ENCODE measurements at regions not wholly inside any gene's neighbourhood (a gene's known extent, or its start where the extent isn't known, plus 50 kb on each side); places are given as distances from the start of the nearest gene placed in this dataset.
A peak's percentile ranks its signal among the peaks of the same experiment; 100 is the strongest.
"Not testable (repeated sequence)": the region's sequence is repeated elsewhere in the genome, so short reads cannot be mapped to it uniquely, and the experiment has no call there.

GRCh38 chr10:64547168-64547567 is 1026.0 kb downstream of the REEP3 start:
- Histone ChIP-seq H3K27me3 (ENCODE audit: control insufficient read depth in 1 of 2, insufficient read depth in 2 of 2, low read length in 1 of 2) (no peaks in the 10 kb centered on the region), H3K4me3 (ENCODE audit: low read length in 2 of 2) (no peak overlapping the region), H3K36me3 (ENCODE audit: control insufficient read depth in 1 of 2, insufficient read depth in 2 of 2, low read length in 1 of 2) (no peaks in the 10 kb centered on the region), H3K9me3 (ENCODE audit: control insufficient read depth, low read length) (peaks cover 2% of the 10 kb centered on the region), H3K4me1 (ENCODE audit: control insufficient read depth in 1 of 2, insufficient read depth in 2 of 2, low read length in 2 of 2) (no peaks in the 10 kb centered on the region), H3K27ac (ENCODE audit: low read depth in 1 of 2, low read length in 2 of 2) (no peak overlapping the region)
- intact Hi-C loops (cut with DNase I) = no loop called here
- DNase-seq = no peak
- ATAC-seq (ENCODE audit: low FRiP score) = no peak
- 89 to 90% methylated on average over 3 of the region's 3 CpGs for WGBS, 2 donors

- no peak for ATAC-seq (ENCODE audit: low FRiP score)
- DNase-seq = no peak
- Histone ChIP-seq H3K4me3 (ENCODE audit: low read length in 2 of 2) (no peak overlapping the region), H3K9me3 (ENCODE audit: control insufficient read depth, low read length) (peaks cover 2% of the 10 kb centered on the region), H3K4me1 (ENCODE audit: control insufficient read depth in 1 of 2, insufficient read depth in 2 of 2, low read length in 2 of 2) (no peaks in the 10 kb centered on the region), H3K27me3 (ENCODE audit: control insufficient read depth in 1 of 2, insufficient read depth in 2 of 2, low read length in 1 of 2) (no peaks in the 10 kb centered on the region), H3K36me3 (ENCODE audit: control insufficient read depth in 1 of 2, insufficient read depth in 2 of 2, low read length in 1 of 2) (no peaks in the 10 kb centered on the region), H3K27ac (ENCODE audit: low read depth in 1 of 2, low read length in 2 of 2) (no peak overlapping the region)
- WGBS, 2 donors = 66 to 72% methylated on average over 5 of the region's 5 CpGs
- intact Hi-C loops (cut with DNase I) = no loop called here
Observed at GRCh38 chr10:64555666-64556065, 1034.5 kb downstream of the REEP3 start.

- H3K36me3 ChIP-seq (ENCODE audit: control insufficient read depth in 1 of 2, insufficient read depth in 2 of 2, low read length in 1 of 2) = no peaks in the 10 kb centered on the region
- H3K4me3 ChIP-seq (ENCODE audit: low read length in 2 of 2) = no peak overlapping the region
- H3K4me1 ChIP-seq (ENCODE audit: control insufficient read depth in 1 of 2, insufficient read depth in 2 of 2, low read length in 2 of 2) = no peaks in the 10 kb centered on the region
- no peak overlapping the region for H3K27ac ChIP-seq (ENCODE audit: low read depth in 1 of 2, low read length in 2 of 2)
- no peaks in the 10 kb centered on the region for H3K27me3 ChIP-seq (ENCODE audit: control insufficient read depth in 1 of 2, insufficient read depth in 2 of 2, low read length in 1 of 2)
- H3K9me3 ChIP-seq (ENCODE audit: control insufficient read depth, low read length) = no peaks in the 10 kb centered on the region
- WGBS, 2 donors = 69 to 77% methylated on average over 5 of the region's 5 CpGs
- no peak for ATAC-seq (ENCODE audit: low FRiP score)
- DNase-seq = no peak
- intact Hi-C loops (cut with DNase I) = no loop called here
Observed at GRCh38 chr10:64558094-64558835, 1037.1 kb downstream of the REEP3 start.

GRCh38 chr10:64571056-64571455 is 1049.9 kb downstream of the REEP3 start:
- ATAC-seq (ENCODE audit: low FRiP score) (no peak), DNase-seq (no peak)
- no peak overlapping the region for H3K27ac ChIP-seq (ENCODE audit: low read depth in 1 of 2, low read length in 2 of 2)
- H3K9me3 ChIP-seq (ENCODE audit: control insufficient read depth, low read length) = peaks cover 2% of the 10 kb centered on the region
- H3K36me3 ChIP-seq (ENCODE audit: control insufficient read depth in 1 of 2, insufficient read depth in 2 of 2, low read length in 1 of 2) = no peaks in the 10 kb centered on the region
- intact Hi-C loops (cut with DNase I) = no loop called here
- no peak overlapping the region for H3K4me3 ChIP-seq (ENCODE audit: low read length in 2 of 2)
- WGBS, 2 donors = 63 to 78% methylated on average over 1 of the region's 1 CpG
- H3K27me3 ChIP-seq (ENCODE audit: control insufficient read depth in 1 of 2, insufficient read depth in 2 of 2, low read length in 1 of 2) = no peaks in the 10 kb centered on the region
- no peaks in the 10 kb centered on the region for H3K4me1 ChIP-seq (ENCODE audit: control insufficient read depth in 1 of 2, insufficient read depth in 2 of 2, low read length in 2 of 2)

- H3K4me3 ChIP-seq (ENCODE audit: low read length in 2 of 2) = no peak overlapping the region
- no peaks in the 10 kb centered on the region for H3K36me3 ChIP-seq (ENCODE audit: control insufficient read depth in 1 of 2, insufficient read depth in 2 of 2, low read length in 1 of 2)
- H3K27ac ChIP-seq (ENCODE audit: low read depth in 1 of 2, low read length in 2 of 2) = no peak overlapping the region
- 61 to 77% methylated on average over 1 of the region's 1 CpG for whole genome bisulfite sequencing, 2 donors
- H3K9me3 ChIP-seq (ENCODE audit: control insufficient read depth, low read length) = no peaks in the 10 kb centered on the region
- intact Hi-C loops (cut with DNase I) = no loop called here
- DNase-seq (no peak), ATAC-seq (ENCODE audit: low FRiP score) (peak; percentile 11)
- no peaks in the 10 kb centered on the region for H3K27me3 ChIP-seq (ENCODE audit: control insufficient read depth in 1 of 2, insufficient read depth in 2 of 2, low read length in 1 of 2)
- no peaks in the 10 kb centered on the region for H3K4me1 ChIP-seq (ENCODE audit: control insufficient read depth in 1 of 2, insufficient read depth in 2 of 2, low read length in 2 of 2)
Observed at GRCh38 chr10:64573623-64574325, 1052.6 kb downstream of the REEP3 start.

- no peak overlapping the region for H3K4me3 ChIP-seq (ENCODE audit: low read length in 2 of 2)
- DNase-seq (no peak), ATAC-seq (ENCODE audit: low FRiP score) (no peak)
- H3K27me3 ChIP-seq (ENCODE audit: control insufficient read depth in 1 of 2, insufficient read depth in 2 of 2, low read length in 1 of 2) = no peaks in the 10 kb centered on the region
- H3K4me1 ChIP-seq (ENCODE audit: control insufficient read depth in 1 of 2, insufficient read depth in 2 of 2, low read length in 2 of 2) = no peaks in the 10 kb centered on the region
- no peaks in the 10 kb centered on the region for H3K36me3 ChIP-seq (ENCODE audit: control insufficient read depth in 1 of 2, insufficient read depth in 2 of 2, low read length in 1 of 2)
- 27 to 35% methylated on average over 2 of the region's 2 CpGs for WGBS, 2 donors
- no peak overlapping the region for H3K27ac ChIP-seq (ENCODE audit: low read depth in 1 of 2, low read length in 2 of 2)
- intact Hi-C loops (cut with DNase I) = no loop called here
- no peaks in the 10 kb centered on the region for H3K9me3 ChIP-seq (ENCODE audit: control insufficient read depth, low read length)
Observed at GRCh38 chr10:64574371-64574770, 1053.2 kb downstream of the REEP3 start.

- H3K27ac ChIP-seq (ENCODE audit: low read depth in 1 of 2, low read length in 2 of 2) = no peak overlapping the region
- no peak for DNase-seq
- H3K4me3 ChIP-seq (ENCODE audit: low read length in 2 of 2) = no peak overlapping the region
- no peaks in the 10 kb centered on the region for H3K36me3 ChIP-seq (ENCODE audit: control insufficient read depth in 1 of 2, insufficient read depth in 2 of 2, low read length in 1 of 2)
- H3K27me3 ChIP-seq (ENCODE audit: control insufficient read depth in 1 of 2, insufficient read depth in 2 of 2, low read length in 1 of 2) = no peaks in the 10 kb centered on the region
- H3K9me3 ChIP-seq (ENCODE audit: control insufficient read depth, low read length) = no peaks in the 10 kb centered on the region
- H3K4me1 ChIP-seq (ENCODE audit: control insufficient read depth in 1 of 2, insufficient read depth in 2 of 2, low read length in 2 of 2) = no peaks in the 10 kb centered on the region
- intact Hi-C loops (cut with DNase I) = no loop called here
- no peak for ATAC-seq (ENCODE audit: low FRiP score)
- WGBS, 2 donors = 91 to 92% methylated on average over 10 of the region's 10 CpGs
Observed at GRCh38 chr10:64576497-64576896, 1055.3 kb downstream of the REEP3 start.

GRCh38 chr10:64578757-64579156 is 1057.6 kb downstream of the REEP3 start:
- intact Hi-C loops (cut with DNase I); H3K27ac ChIP-seq (ENCODE audit: low read depth in 1 of 2, low read length in 2 of 2); H3K9me3 ChIP-seq (ENCODE audit: control insufficient read depth, low read length); H3K36me3 ChIP-seq (ENCODE audit: control insufficient read depth in 1 of 2, insufficient read depth in 2 of 2, low read length in 1 of 2); H3K27me3 ChIP-seq (ENCODE audit: control insufficient read depth in 1 of 2, insufficient read depth in 2 of 2, low read length in 1 of 2); H3K4me1 ChIP-seq (ENCODE audit: control insufficient read depth in 1 of 2, insufficient read depth in 2 of 2, low read length in 2 of 2); ATAC-seq (ENCODE audit: low FRiP score); DNase-seq; H3K4me3 ChIP-seq (ENCODE audit: low read length in 2 of 2): not testable (repeated sequence)
- 88 to 93% methylated on average over 6 of the region's 6 CpGs for WGBS, 2 donors

- Histone ChIP-seq H3K9me3 (ENCODE audit: control insufficient read depth, low read length) (no peaks in the 10 kb centered on the region), H3K4me3 (ENCODE audit: low read length in 2 of 2) (no peak overlapping the region), H3K36me3 (ENCODE audit: control insufficient read depth in 1 of 2, insufficient read depth in 2 of 2, low read length in 1 of 2) (no peaks in the 10 kb centered on the region), H3K27me3 (ENCODE audit: control insufficient read depth in 1 of 2, insufficient read depth in 2 of 2, low read length in 1 of 2) (no peaks in the 10 kb centered on the region), H3K4me1 (ENCODE audit: control insufficient read depth in 1 of 2, insufficient read depth in 2 of 2, low read length in 2 of 2) (no peaks in the 10 kb centered on the region), H3K27ac (ENCODE audit: low read depth in 1 of 2, low read length in 2 of 2) (no peak overlapping the region)
- intact Hi-C loops (cut with DNase I) = no loop called here
- 37 to 46% methylated on average over 2 of the region's 2 CpGs for WGBS, 2 donors
- DNase-seq = no peak
- ATAC-seq (ENCODE audit: low FRiP score) = no peak
Observed at GRCh38 chr10:64586934-64587503, 1065.8 kb downstream of the REEP3 start.

Measured in aorta (tissue), 5 donors.